Neuronal stem cell (in vitro differentiated cells): ENCODE measurements at regions not wholly inside any gene's neighbourhood (a gene's known extent, or its start where the extent isn't known, plus 50 kb on each side); places are given as distances from the start of the nearest gene placed in this dataset.
A peak's percentile ranks its signal among the peaks of the same experiment; 100 is the strongest.

ENCODE experiments used
- DNase-seq: peaks from one replicate; pipeline ENCODE4 v3.0.0-alpha.2; 2013; ENCODE audit warnings: low spot score
- H2AFZ ChIP-seq: one replicate; pipeline ENCODE4 v1.6.1; 2013; ENCODE audit warnings: mild to moderate bottlenecking, low read length, inconsistent platforms
- H2AK5ac ChIP-seq: 2 replicates; pipeline ENCODE4 v1.6.1; 2013; ENCODE audit warnings: low read depth, mild to moderate bottlenecking, inconsistent platforms, low read length, moderate library complexity, mixed read lengths
- H2BK120ac ChIP-seq: 2 replicates; pipeline ENCODE4 v1.6.1; 2013; ENCODE audit warnings: low read depth, mild to moderate bottlenecking, inconsistent platforms, low read length, moderate library complexity, mixed read lengths
- H2BK12ac ChIP-seq: one replicate; pipeline ENCODE4 v1.6.1; 2013; ENCODE audit warnings: low read length, inconsistent platforms
- H2BK15ac ChIP-seq: 2 replicates; pipeline ENCODE4 v1.6.1; 2013; ENCODE audit warnings: mild to moderate bottlenecking, low read length, inconsistent platforms, mixed read lengths
- H2BK5ac ChIP-seq: one replicate; pipeline ENCODE4 v1.6.1; 2013; ENCODE audit warnings: inconsistent platforms, mild to moderate bottlenecking, low read length, moderate library complexity
- H3K14ac ChIP-seq: one replicate; pipeline ENCODE4 v1.6.1; 2013; ENCODE audit warnings: low read length, inconsistent platforms
- H3K18ac ChIP-seq: 2 replicates; pipeline ENCODE4 v1.6.1; 2013; ENCODE audit warnings: low read length, inconsistent platforms
- H3K23ac ChIP-seq: 2 replicates; pipeline ENCODE4 v1.6.1; 2013; ENCODE audit warnings: low read depth, mild to moderate bottlenecking, mixed read lengths, low read length, inconsistent platforms; ENCODE audit not compliant: poor library complexity
- H3K27ac ChIP-seq: replicated peaks from 3 replicates; pipeline ENCODE4 v1.5.1; 2013; ENCODE audit warnings: low read length, inconsistent platforms
- H3K27me3 ChIP-seq, 3 experiments: 2 replicates each; pipeline ENCODE4 v1.6.1; 2013; ENCODE audit warnings: low read length in 3 of 3, mild to moderate bottlenecking in 2 of 3, inconsistent platforms in 1 of 3, low read depth in 1 of 3, mixed read lengths in 1 of 3, moderate library complexity in 1 of 3; ENCODE audit not compliant: control insufficient read depth in 3 of 3, insufficient read depth in 3 of 3
- H3K36me3 ChIP-seq, 2 donors: replicated peaks in 1 of 2; 2 replicates each; pipeline ENCODE4 v1.6.1; 2013; ENCODE audit warnings: low read length in 2 of 2; ENCODE audit not compliant: control insufficient read depth in 2 of 2, insufficient read depth in 2 of 2
- H3K4ac ChIP-seq: 2 replicates; pipeline ENCODE4 v1.6.1; 2013; ENCODE audit warnings: inconsistent platforms, mild to moderate bottlenecking, low read length, moderate library complexity
- H3K4me1 ChIP-seq, 2 donors: 1 replicate in 1 of 2; 2 replicates in 1 of 2; pipeline ENCODE4 v1.6.1; 2013; ENCODE audit warnings: low read length in 2 of 2, low read depth in 1 of 2; ENCODE audit not compliant: control insufficient read depth in 2 of 2, insufficient read depth in 1 of 2
- H3K4me2 ChIP-seq: one replicate; pipeline ENCODE4 v1.6.1; 2013; ENCODE audit warnings: mild to moderate bottlenecking, low read length, inconsistent platforms; ENCODE audit not compliant: insufficient read depth, poor library complexity, severe bottlenecking
- H3K4me3 ChIP-seq, 2 donors: 2 replicates each; pipeline ENCODE4 v1.5.1; 2013; ENCODE audit warnings: low read length in 2 of 2, mild to moderate bottlenecking in 2 of 2, inconsistent platforms in 1 of 2, moderate library complexity in 1 of 2
- H3K79me1 ChIP-seq: one replicate; pipeline ENCODE4 v1.6.1; 2013; ENCODE audit warnings: low read depth, mild to moderate bottlenecking, inconsistent platforms, low read length, moderate library complexity
- H3K9ac ChIP-seq: one replicate; pipeline ENCODE4 v1.6.1; 2013; ENCODE audit warnings: mild to moderate bottlenecking, low read depth, low read length, inconsistent platforms; ENCODE audit not compliant: poor library complexity
- H3K9me3 ChIP-seq, 2 donors: replicated peaks in 1 of 2; 2 replicates each; pipeline versions ENCODE3 to v1.6.1; 2013; ENCODE audit warnings: low read length in 2 of 2, mild to moderate bottlenecking in 2 of 2, inconsistent platforms in 1 of 2, low read depth in 1 of 2, mixed read lengths in 1 of 2, moderate library complexity in 1 of 2; ENCODE audit not compliant: control insufficient read depth in 2 of 2, insufficient read depth in 1 of 2
- H4K8ac ChIP-seq: one replicate; pipeline ENCODE4 v1.6.1; 2013; ENCODE audit warnings: low read depth, mild to moderate bottlenecking, inconsistent platforms, low read length, moderate library complexity
- H4K91ac ChIP-seq: one replicate; pipeline ENCODE4 v1.6.1; 2013; ENCODE audit warnings: low read length, low read depth, mild to moderate bottlenecking, inconsistent platforms; ENCODE audit not compliant: poor library complexity
- WGBS, 2 donors: extraction: QIAGEN DNeasy Blood & Tissue Kit; methylation state at CpG; one replicate each; pipeline ENCODE4 v1.1.7; 2013; ENCODE audit warnings: missing lambda C conversion rate in 2 of 2, mixed read lengths in 1 of 2; ENCODE audit not compliant: insufficient read length in 2 of 2, insufficient replicate concordance in 1 of 2; ENCODE audit errors: extremely low coverage in 2 of 2; 5-methylcytosine and 5-hydroxymethylcytosine counted together

DNA sequence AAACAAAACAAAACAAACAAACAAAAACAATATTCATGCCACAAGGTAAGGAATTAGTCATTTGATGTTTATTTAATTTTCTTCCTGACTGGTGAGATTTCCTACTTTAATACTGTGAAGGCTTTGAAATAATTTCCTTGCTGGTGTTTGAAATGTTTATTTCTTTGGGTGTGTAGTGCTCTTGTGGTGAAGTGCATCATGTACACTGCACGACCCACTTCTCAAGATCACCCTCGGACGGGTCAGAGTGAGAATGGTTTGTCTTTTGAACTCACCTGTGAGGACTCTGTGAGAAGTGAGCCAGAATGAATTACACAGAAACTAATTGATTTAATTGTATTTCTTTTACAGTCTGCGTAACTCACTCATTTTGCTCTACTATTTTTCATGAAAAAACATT, 1211.5 kb downstream of the SORCS1 start:
- H2BK12ac ChIP-seq, result no peak overlapping the region
- H3K9me3 ChIP-seq, result no peaks in the 10 kb centered on the region
- no peak overlapping the region for H3K9ac ChIP-seq
- H3K27ac ChIP-seq, result no peak overlapping the region
- H4K8ac ChIP-seq, result no peak overlapping the region
- H2BK120ac ChIP-seq, result no peak overlapping the region
- no peak overlapping the region for H3K4ac ChIP-seq
- H3K4me3 ChIP-seq, result no peak overlapping the region
- H3K4me2 ChIP-seq, result no peak overlapping the region
- H3K36me3 ChIP-seq, result no peaks in the 10 kb centered on the region
- peaks cover 0 to 5% of the 10 kb centered on the region in 2 donors for H3K4me1 ChIP-seq
- H2AFZ ChIP-seq, result peak overlapping the region; percentile 81
- H3K27me3 ChIP-seq, result no peaks in the 10 kb centered on the region
- H2BK15ac ChIP-seq, result no peak overlapping the region
- no peak overlapping the region for H2AK5ac ChIP-seq
- WGBS, 2 donors, result no CpG with 5 or more reads among the region's 4 CpGs
- H3K79me1 ChIP-seq, result no peaks in the 10 kb centered on the region
- H3K14ac ChIP-seq, result no peak overlapping the region
- no peak overlapping the region for H4K91ac ChIP-seq
- H3K18ac ChIP-seq, result no peak overlapping the region
- H3K23ac ChIP-seq, result no peak overlapping the region
- DNase-seq, result no peak
- no peak overlapping the region for H2BK5ac ChIP-seq

DNA sequence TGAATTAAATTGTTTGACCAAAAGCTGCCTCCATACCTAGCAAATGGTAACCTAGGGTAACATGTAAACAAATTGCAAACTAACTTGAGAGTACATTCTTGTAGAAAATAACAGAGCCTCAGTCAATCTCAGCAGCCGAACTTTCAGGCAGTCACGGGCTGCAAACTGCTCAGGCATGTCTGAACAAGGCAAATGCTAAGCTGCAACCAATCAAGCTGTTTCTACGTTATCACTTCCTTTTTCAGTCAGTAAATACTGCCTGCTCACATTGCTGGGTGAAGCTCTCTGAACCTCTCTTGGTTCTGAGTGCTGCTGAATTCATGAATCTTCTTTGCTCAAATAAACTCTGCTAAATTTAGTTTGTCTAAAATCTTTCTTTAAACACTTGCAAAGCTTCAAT, 1212.4 kb downstream of the SORCS1 start:
- no peak overlapping the region for H4K8ac ChIP-seq
- H2BK15ac ChIP-seq, result no peak overlapping the region
- peak overlapping the region; percentile 81 for H2AFZ ChIP-seq
- H3K4me3 ChIP-seq, result no peak overlapping the region
- H3K18ac ChIP-seq, result no peak overlapping the region
- no peak overlapping the region for H2AK5ac ChIP-seq
- H3K9me3 ChIP-seq, result no peaks in the 10 kb centered on the region
- H3K79me1 ChIP-seq, result no peaks in the 10 kb centered on the region
- H3K14ac ChIP-seq, result no peak overlapping the region
- H3K4me2 ChIP-seq, result no peak overlapping the region
- H3K27me3 ChIP-seq, result no peaks in the 10 kb centered on the region
- H3K9ac ChIP-seq, result no peak overlapping the region
- H3K4ac ChIP-seq, result no peak overlapping the region
- H3K27ac ChIP-seq, result peak overlapping the region; percentile 3
- no peaks in the 10 kb centered on the region for H3K36me3 ChIP-seq
- DNase-seq, result peak; percentile 27
- no peak overlapping the region for H4K91ac ChIP-seq
- no peak overlapping the region for H2BK5ac ChIP-seq
- peaks cover 0 to 5% of the 10 kb centered on the region in 2 donors for H3K4me1 ChIP-seq
- H2BK12ac ChIP-seq, result no peak overlapping the region
- no peak overlapping the region for H2BK120ac ChIP-seq
- no CpG with 5 or more reads among the region's 3 CpGs for WGBS, 2 donors
- no peak overlapping the region for H3K23ac ChIP-seq

DNA sequence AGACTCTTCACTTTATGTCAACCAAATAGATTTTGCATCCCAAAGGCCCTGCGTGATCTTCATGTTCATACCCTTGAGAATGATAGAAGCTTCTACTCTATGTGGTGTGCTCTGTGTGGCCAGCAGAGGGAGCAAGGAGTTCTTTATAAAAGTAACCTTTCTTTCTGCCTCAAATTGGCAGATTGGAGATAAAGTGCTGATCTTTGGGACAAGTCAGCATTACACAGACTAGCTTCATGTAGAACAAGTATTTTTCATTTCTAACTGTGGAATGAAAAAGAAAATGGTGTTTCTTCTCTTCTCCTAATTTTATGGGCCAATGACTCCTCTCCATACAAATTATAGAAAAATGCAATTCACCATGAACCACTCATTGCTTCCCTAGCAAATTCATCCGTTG, 1214.1 kb downstream of the SORCS1 start:
- no peaks in the 10 kb centered on the region for H3K9me3 ChIP-seq
- DNase-seq, result peak; percentile 38
- H3K18ac ChIP-seq, result no peak overlapping the region
- H3K9ac ChIP-seq, result no peak overlapping the region
- no CpG with 5 or more reads among the region's 2 CpGs for WGBS, 2 donors
- no peak overlapping the region for H2BK12ac ChIP-seq
- no peak overlapping the region for H2AFZ ChIP-seq
- no peaks in the 10 kb centered on the region for H3K36me3 ChIP-seq
- no peak overlapping the region for H3K27ac ChIP-seq
- no peaks in the 10 kb centered on the region for H3K79me1 ChIP-seq
- H4K91ac ChIP-seq, result no peak overlapping the region
- H2BK5ac ChIP-seq, result no peak overlapping the region
- H3K23ac ChIP-seq, result no peak overlapping the region
- H2AK5ac ChIP-seq, result no peak overlapping the region
- H4K8ac ChIP-seq, result no peak overlapping the region
- H3K4ac ChIP-seq, result no peak overlapping the region
- H3K4me1 ChIP-seq, result peaks cover 0 to 5% of the 10 kb centered on the region in 2 donors
- H3K27me3 ChIP-seq, result no peaks in the 10 kb centered on the region
- H2BK15ac ChIP-seq, result no peak overlapping the region
- H3K4me3 ChIP-seq, result no peak overlapping the region
- H2BK120ac ChIP-seq, result no peak overlapping the region
- H3K4me2 ChIP-seq, result no peak overlapping the region
- no peak overlapping the region for H3K14ac ChIP-seq

DNA sequence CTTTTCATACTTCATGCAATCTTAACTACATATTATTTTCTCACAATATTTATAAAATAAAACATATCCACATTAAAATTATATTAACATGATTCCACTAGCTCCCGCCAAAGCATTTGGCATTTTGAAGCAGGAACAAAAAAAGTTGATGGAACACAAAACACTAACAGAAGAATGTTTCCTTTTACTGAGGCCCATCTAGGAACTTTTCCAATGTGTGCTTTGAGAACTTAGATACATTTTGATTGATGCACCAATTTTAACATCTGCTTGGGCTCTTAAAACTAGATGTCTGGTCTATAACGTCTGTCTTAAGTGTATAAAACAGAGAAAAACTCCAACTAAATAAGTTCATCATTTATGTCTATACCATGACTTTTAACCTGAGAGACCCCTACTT, 1214.8 kb downstream of the SORCS1 start:
- H3K4ac ChIP-seq, result no peak overlapping the region
- no peak for DNase-seq
- H2BK12ac ChIP-seq, result no peak overlapping the region
- H2BK15ac ChIP-seq, result no peak overlapping the region
- H3K79me1 ChIP-seq, result no peaks in the 10 kb centered on the region
- no peak overlapping the region for H3K18ac ChIP-seq
- H3K14ac ChIP-seq, result no peak overlapping the region
- H4K91ac ChIP-seq, result no peak overlapping the region
- H3K23ac ChIP-seq, result no peak overlapping the region
- no peaks in the 10 kb centered on the region for H3K9me3 ChIP-seq
- H3K4me3 ChIP-seq, result no peak overlapping the region
- no peak overlapping the region for H3K9ac ChIP-seq
- H2BK120ac ChIP-seq, result no peak overlapping the region
- H2AK5ac ChIP-seq, result no peak overlapping the region
- H3K36me3 ChIP-seq, result no peaks in the 10 kb centered on the region
- no CpG with 5 or more reads among the region's 2 CpGs for WGBS, 2 donors
- H4K8ac ChIP-seq, result no peak overlapping the region
- no peak overlapping the region for H2AFZ ChIP-seq
- no peak overlapping the region for H2BK5ac ChIP-seq
- H3K4me1 ChIP-seq, result peaks cover 0 to 5% of the 10 kb centered on the region in 2 donors
- no peak overlapping the region for H3K27ac ChIP-seq
- H3K27me3 ChIP-seq, result no peaks in the 10 kb centered on the region
- H3K4me2 ChIP-seq, result no peak overlapping the region
